ENCODE measurements at regions not wholly inside any gene's neighbourhood (a gene's known extent, or its start where the extent isn't known, plus 50 kb on each side); places are given as distances from the start of the nearest gene placed in this dataset.
"Not testable (repeated sequence)": the region's sequence is repeated elsewhere in the genome, so short reads cannot be mapped to it uniquely, and the experiment has no call there.

GRCh38 chr1:820962-821361 lies 102.8 kb upstream of the SAMD11 start:
- Histone ChIP-seq H3K9me3 (ENCODE audit: control insufficient read depth in 4 of 4, insufficient read depth in 3 of 4, low read length in 3 of 4) (no peaks in the 10 kb centered on the region), H3K27me3 (ENCODE audit: control insufficient read depth in 3 of 3, insufficient read depth in 3 of 3, low read length in 2 of 3) (no peaks in the 10 kb centered on the region), H3K27ac (ENCODE audit: low read depth in 1 of 2, low read length in 1 of 2) (peak overlapping the region in 1 of 2 donors; percentile 27), H3K4me1 (ENCODE audit: control insufficient read depth in 5 of 5, insufficient read depth in 5 of 5, low read length in 5 of 5) (peaks cover 0 to 17% (median 9%) of the 10 kb centered on the region in 5 donors), H3K9ac (ENCODE audit: insufficient read depth in 1 of 2, low read length in 2 of 2) (no peak overlapping the region), H3K36me3 (ENCODE audit: control insufficient read depth in 4 of 4, insufficient read depth in 4 of 4, low read length in 4 of 4) (no peaks in the 10 kb centered on the region), H3K4me3 (no peak overlapping the region)
- DNase-seq, result no peak
- no peak for ATAC-seq (ENCODE audit: insufficient read depth, low FRiP score)
- TF ChIP-seq CTCF (IDR thresholded peaks at IDR 0.05; ENCODE audit: control extremely low read depth, extremely low read depth), result no peak
- WGBS, 2 donors, result 97 to 99% methylated on average over 7 of the region's 7 CpGs

- H3K4me1 ChIP-seq (ENCODE audit: control insufficient read depth in 5 of 5, insufficient read depth in 5 of 5, low read length in 5 of 5); H3K27me3 ChIP-seq (ENCODE audit: control insufficient read depth in 3 of 3, insufficient read depth in 3 of 3, low read length in 2 of 3); H3K36me3 ChIP-seq (ENCODE audit: control insufficient read depth in 4 of 4, insufficient read depth in 4 of 4, low read length in 4 of 4); H3K9me3 ChIP-seq (ENCODE audit: control insufficient read depth in 4 of 4, insufficient read depth in 3 of 4, low read length in 3 of 4): not testable (repeated sequence)
- H3K4me3 ChIP-seq, result peak overlapping the region; percentile 59
- WGBS, 2 donors, result 0% methylated on average over 12 to 20 of the region's 21 CpGs
- ATAC-seq (ENCODE audit: insufficient read depth, low FRiP score) (peak; percentile 6), DNase-seq (peak in 2 of 3 donors; percentile 20 to 27)
- H3K9ac ChIP-seq (ENCODE audit: insufficient read depth in 1 of 2, low read length in 2 of 2), result peak overlapping the region; percentile 68 to 78
- peak overlapping the region; percentile 92 to 97 for H3K27ac ChIP-seq (ENCODE audit: low read depth in 1 of 2, low read length in 1 of 2)
Observed at GRCh38 chr1:826808-827207, 96.9 kb upstream of the SAMD11 start.

GRCh38 chr1:827211-828063 lies 96.3 kb upstream of the SAMD11 start:
- not testable (repeated sequence) for H3K36me3 ChIP-seq (ENCODE audit: control insufficient read depth in 4 of 4, insufficient read depth in 4 of 4, low read length in 4 of 4); H3K4me1 ChIP-seq (ENCODE audit: control insufficient read depth in 5 of 5, insufficient read depth in 5 of 5, low read length in 5 of 5); H3K27me3 ChIP-seq (ENCODE audit: control insufficient read depth in 3 of 3, insufficient read depth in 3 of 3, low read length in 2 of 3); H3K9me3 ChIP-seq (ENCODE audit: control insufficient read depth in 4 of 4, insufficient read depth in 3 of 4, low read length in 3 of 4)
- ATAC-seq (ENCODE audit: insufficient read depth, low FRiP score) (peak; percentile 98), DNase-seq (peak; percentile 92 to 98 (median 93))
- Histone ChIP-seq H3K4me3 (peak overlapping the region; percentile 59), H3K9ac (ENCODE audit: insufficient read depth in 1 of 2, low read length in 2 of 2) (peak overlapping the region in 1 of 2 donors; percentile 68), H3K27ac (ENCODE audit: low read depth in 1 of 2, low read length in 1 of 2) (peak overlapping the region; percentile 92 to 97)
- 0 to 1% methylated on average over 48 to 70 of the region's 109 CpGs for whole genome bisulfite sequencing, 2 donors

- H3K9me3 ChIP-seq (ENCODE audit: control insufficient read depth in 4 of 4, insufficient read depth in 3 of 4, low read length in 3 of 4); DNase-seq; H3K4me1 ChIP-seq (ENCODE audit: control insufficient read depth in 5 of 5, insufficient read depth in 5 of 5, low read length in 5 of 5); H3K27me3 ChIP-seq (ENCODE audit: control insufficient read depth in 3 of 3, insufficient read depth in 3 of 3, low read length in 2 of 3); H3K36me3 ChIP-seq (ENCODE audit: control insufficient read depth in 4 of 4, insufficient read depth in 4 of 4, low read length in 4 of 4); ATAC-seq (ENCODE audit: insufficient read depth, low FRiP score); H3K27ac ChIP-seq (ENCODE audit: low read depth in 1 of 2, low read length in 1 of 2); H3K9ac ChIP-seq (ENCODE audit: insufficient read depth in 1 of 2, low read length in 2 of 2); H3K4me3 ChIP-seq: not testable (repeated sequence)
- WGBS, 2 donors, result 86 to 93% methylated on average over 3 of the region's 3 CpGs
Observed at GRCh38 chr1:829324-829723, 94.4 kb upstream of the SAMD11 start.

GRCh38 chr1:829932-830331 lies 93.8 kb upstream of the SAMD11 start:
- H3K4me1 ChIP-seq (ENCODE audit: control insufficient read depth in 5 of 5, insufficient read depth in 5 of 5, low read length in 5 of 5); DNase-seq; H3K36me3 ChIP-seq (ENCODE audit: control insufficient read depth in 4 of 4, insufficient read depth in 4 of 4, low read length in 4 of 4); H3K9me3 ChIP-seq (ENCODE audit: control insufficient read depth in 4 of 4, insufficient read depth in 3 of 4, low read length in 3 of 4); H3K9ac ChIP-seq (ENCODE audit: insufficient read depth in 1 of 2, low read length in 2 of 2); H3K4me3 ChIP-seq; H3K27me3 ChIP-seq (ENCODE audit: control insufficient read depth in 3 of 3, insufficient read depth in 3 of 3, low read length in 2 of 3); ATAC-seq (ENCODE audit: insufficient read depth, low FRiP score): not testable (repeated sequence)
- 89 to 92% methylated on average over 5 of the region's 5 CpGs for WGBS, 2 donors
- peak overlapping the region in 1 of 2 donors; percentile 66 for H3K27ac ChIP-seq (ENCODE audit: low read depth in 1 of 2, low read length in 1 of 2)

- H3K9ac ChIP-seq (ENCODE audit: insufficient read depth in 1 of 2, low read length in 2 of 2); H3K9me3 ChIP-seq (ENCODE audit: control insufficient read depth in 4 of 4, insufficient read depth in 3 of 4, low read length in 3 of 4); H3K27me3 ChIP-seq (ENCODE audit: control insufficient read depth in 3 of 3, insufficient read depth in 3 of 3, low read length in 2 of 3); H3K27ac ChIP-seq (ENCODE audit: low read depth in 1 of 2, low read length in 1 of 2); ATAC-seq (ENCODE audit: insufficient read depth, low FRiP score); DNase-seq; H3K4me1 ChIP-seq (ENCODE audit: control insufficient read depth in 5 of 5, insufficient read depth in 5 of 5, low read length in 5 of 5); H3K4me3 ChIP-seq; H3K36me3 ChIP-seq (ENCODE audit: control insufficient read depth in 4 of 4, insufficient read depth in 4 of 4, low read length in 4 of 4): not testable (repeated sequence)
- 77 to 83% methylated on average over 4 of the region's 5 CpGs for WGBS, 2 donors
Observed at GRCh38 chr1:830750-831149, 93.0 kb upstream of the SAMD11 start.
